SK-N-SH (cell line): ENCODE measurements at regions not wholly inside any gene's neighbourhood (a gene's known extent, or its start where the extent isn't known, plus 50 kb on each side); places are given as distances from the start of the nearest gene placed in this dataset.

Experiments
- CTCF ChIA-PET: fragments of 300-600, 350-600 bp; formaldehyde crosslinking; extraction: SDS; loops from one replicate; lab custom pipeline; 2021; lab: Yijun Ruan, JAX
- POLR2A ChIA-PET: fragments of 350-600 bp; sonication (Branson Sonifier 250); formaldehyde crosslinking; extraction: SDS; loops from one replicate; lab custom pipeline; 2020; ENCODE audit warnings: antibody characterized with exemption, inconsistent platforms; lab: Yijun Ruan, JAX
- DNase-seq: peaks from one replicate; pipeline ENCODE4 v3.0.0; 2012
- H2AFZ ChIP-seq: fragments of 200-600 bp; sonication (generic); 2 replicates; pipeline ENCODE4 v1.8.1; 2016; ENCODE audit warnings: antibody characterized with exemption, mild to moderate bottlenecking, low read depth
- H3F3A ChIP-seq: fragments of 200-600 bp; sonication (generic); replicated peaks from 2 replicates; pipeline ENCODE3; 2016; ENCODE audit warnings: antibody characterized with exemption, mild to moderate bottlenecking; ENCODE audit not compliant: insufficient read depth
- H3K27ac ChIP-seq, 2 experiments: fragments of 200-500 bp in 1 of 2; fragments of 200-600 bp in 1 of 2; sonication (Bioruptor generic) in 1 of 2; sonication (generic), shearing (Covaris generic) in 1 of 2; 2 replicates each; pipeline versions ENCODE4 v1.5.1 to v1.6.1; 2014 to 2016; ENCODE audit warnings: low read depth in 2 of 2, inconsistent platforms in 1 of 2, low read length in 1 of 2, mild to moderate bottlenecking in 1 of 2, mixed read lengths in 1 of 2
- H3K27me3 ChIP-seq: fragments of 200-600 bp; sonication (generic), shearing (Covaris generic); 2 replicates; pipeline ENCODE4 v1.6.1; 2016; ENCODE audit warnings: mixed run types; ENCODE audit not compliant: insufficient read depth
- H3K36me3 ChIP-seq, 2 experiments: fragments of 200-500 bp in 1 of 2; fragments of 200-600 bp in 1 of 2; sonication (Bioruptor generic) in 1 of 2; sonication (generic) in 1 of 2; replicated peaks in 1 of 2; 2 replicates each; pipeline versions ENCODE3 to v1.5.1; 2014 to 2016; ENCODE audit warnings: low read length in 1 of 2, mild to moderate bottlenecking in 1 of 2; ENCODE audit not compliant: insufficient read depth in 2 of 2, control insufficient read depth in 1 of 2
- H3K4me1 ChIP-seq, 2 experiments: fragments of 200-500 bp in 1 of 2; fragments of 200-600 bp in 1 of 2; sonication (Bioruptor generic) in 1 of 2; sonication (generic), shearing (Covaris generic) in 1 of 2; 2 replicates each; pipeline versions ENCODE4 v1.5.1 to v1.6.1; 2014 to 2016; ENCODE audit warnings: low read depth in 1 of 2, low read length in 1 of 2, mixed run types in 1 of 2; ENCODE audit not compliant: insufficient read depth in 2 of 2, control insufficient read depth in 1 of 2
- H3K4me2 ChIP-seq: fragments of 200-600 bp; sonication (generic), shearing (Covaris generic); 2 replicates; pipeline ENCODE4 v1.6.1; 2017; ENCODE audit warnings: mixed run types
- H3K4me3 ChIP-seq, 2 experiments: fragments of 200-500 bp in 1 of 2; fragments of 200-600 bp in 1 of 2; sonication (Bioruptor generic) in 1 of 2; sonication (generic), shearing (Covaris generic) in 1 of 2; 2 replicates each; pipeline versions ENCODE4 v1.5.1 to v1.8.1; 2014 to 2016; ENCODE audit warnings: low read depth in 2 of 2, inconsistent platforms in 1 of 2, low read length in 1 of 2, mild to moderate bottlenecking in 1 of 2, mixed read lengths in 1 of 2, moderate library complexity in 1 of 2
- H3K79me2 ChIP-seq: fragments of 200-600 bp; sonication (generic); 2 replicates; pipeline ENCODE4 v1.8.1; 2017; ENCODE audit warnings: mild to moderate bottlenecking; ENCODE audit not compliant: insufficient read depth
- H3K9ac ChIP-seq: fragments of 200-600 bp; sonication (generic); 2 replicates; pipeline ENCODE4 v1.6.1; 2017; ENCODE audit warnings: mixed run types
- H3K9me2 ChIP-seq: fragments of 200-600 bp; sonication (generic); 2 replicates; pipeline ENCODE4 v1.6.1; 2017; ENCODE audit warnings: mixed run types
- H3K9me3 ChIP-seq: fragments of 200-600 bp; sonication (generic); 2 replicates; pipeline ENCODE4 v1.6.1; 2017; ENCODE audit warnings: mixed run types, mild to moderate bottlenecking, moderate library complexity
- H4K20me1 ChIP-seq: fragments of 200-600 bp; sonication (generic); 2 replicates; pipeline ENCODE4 v1.6.1; 2017; ENCODE audit warnings: mild to moderate bottlenecking, mixed run types; ENCODE audit not compliant: insufficient read depth
- EP300 ChIP-seq, 2 experiments: IDR thresholded peaks; 2 replicates each; pipeline versions ENCODE4 v1.4.0 to v1.6.1; 2012; ENCODE audit warnings: borderline replicate concordance in 1 of 2, low read depth in 1 of 2, low read length in 1 of 2
- FOSL2 ChIP-seq: IDR thresholded peaks from 2 replicates; pipeline ENCODE4 v1.4.0; 2012; ENCODE audit warnings: low read depth, mild to moderate bottlenecking, moderate library complexity, borderline replicate concordance
- FOXM1 ChIP-seq: IDR thresholded peaks from 2 replicates; pipeline ENCODE4 v1.4.0; 2012; ENCODE audit warnings: low read depth, mild to moderate bottlenecking
- GABPA ChIP-seq: IDR thresholded peaks from 2 replicates; pipeline ENCODE4 v1.4.0; 2012; ENCODE audit warnings: low read depth, mild to moderate bottlenecking
- JUND ChIP-seq: IDR thresholded peaks from 2 replicates; pipeline ENCODE4 v1.4.0; 2012
- MEF2A ChIP-seq: IDR thresholded peaks from 2 replicates; pipeline ENCODE4 v1.4.0; 2012; ENCODE audit warnings: low read depth, borderline replicate concordance
- MXI1 ChIP-seq: IDR thresholded peaks from 2 replicates; pipeline ENCODE4 v1.6.1; 2012; ENCODE audit warnings: mild to moderate bottlenecking, low read depth, low read length, improper control_type of control experiment
- POLR2AphosphoS5 ChIP-seq: IDR thresholded peaks from 2 replicates; pipeline ENCODE4 v1.6.1; 2012; ENCODE audit warnings: low read depth, low read length
- RCOR1 ChIP-seq: fragments of 150-350 bp; IDR thresholded peaks from 2 replicates; pipeline ENCODE4 v1.6.1; 2017; ENCODE audit warnings: antibody characterized with exemption, low read length
- REST ChIP-seq: IDR thresholded peaks from 2 replicates; pipeline ENCODE4 v1.6.1; 2012; ENCODE audit warnings: mild to moderate bottlenecking, low read depth, low read length, moderate library complexity
- RFX5 ChIP-seq: IDR thresholded peaks from 2 replicates; pipeline ENCODE4 v1.6.1; 2012; ENCODE audit warnings: mild to moderate bottlenecking, improper control_type of control experiment, low read length
- SIN3A ChIP-seq: IDR thresholded peaks from 2 replicates; pipeline ENCODE4 v1.6.1; 2012; ENCODE audit warnings: low read depth, mild to moderate bottlenecking, low read length, moderate library complexity, borderline replicate concordance
- TEAD4 ChIP-seq: IDR thresholded peaks from 2 replicates; pipeline ENCODE4 v1.4.0; 2012; ENCODE audit warnings: mild to moderate bottlenecking, borderline replicate concordance; ENCODE audit not compliant: insufficient read depth
- USF1 ChIP-seq: IDR thresholded peaks from 2 replicates; pipeline ENCODE4 v1.4.0; 2012; ENCODE audit warnings: low read depth, borderline replicate concordance
- YY1 ChIP-seq: IDR thresholded peaks from 2 replicates; pipeline ENCODE4 v1.4.0; 2012; ENCODE audit warnings: low read depth, mild to moderate bottlenecking
- ZBTB33 ChIP-seq: IDR thresholded peaks from 2 replicates; pipeline ENCODE4 v1.4.0; 2012; ENCODE audit warnings: low read depth, borderline replicate concordance
- WGBS: methylation state at CpG from one replicate; pipeline ENCODE4 v1.1.6; 2017; ENCODE audit warnings: low lambda C conversion rate; 5-methylcytosine and 5-hydroxymethylcytosine counted together

GRCh38 chr2:204431529-204431928 is 113.7 kb upstream of the PARD3B start:
- POLR2A ChIA-PET: no interaction called here
- Histone ChIP-seq H3F3A (no peaks in the 10 kb centered on the region), H3K4me2 (no peak overlapping the region), H4K20me1 (no peaks in the 10 kb centered on the region), H3K4me1 (no peaks in the 10 kb centered on the region), H3K27me3 (no peaks in the 10 kb centered on the region), H3K9me3 (no peaks in the 10 kb centered on the region), H3K4me3 (no peak overlapping the region), H2AFZ (no peak overlapping the region)
- 47% methylated on average over 1 of the region's 1 CpG for WGBS
- TF ChIP-seq EP300 (IDR thresholded peaks at IDR 0.05; ENCODE audit: borderline replicate concordance in 1 of 2, low read depth in 1 of 2, low read length in 1 of 2): no peak
- TF ChIP-seq SIN3A: no peak
- TF ChIP-seq USF1: no peak
- TF ChIP-seq GABPA: no peak
- TF ChIP-seq TEAD4: no peak
- no peak for TF ChIP-seq RCOR1
- no peak for TF ChIP-seq JUND
- no peak for TF ChIP-seq FOXM1
- TF ChIP-seq YY1: no peak
- no peak for TF ChIP-seq RFX5
- TF ChIP-seq MEF2A: no peak
- TF ChIP-seq POLR2AphosphoS5: no peak
- TF ChIP-seq, all 33 proteins: peak for 0
- CTCF ChIA-PET: interaction anchor here (0.7 kb wide), 1 partner anchor 1121 kb away, joined by 3 read pairs; no protein-coding TSS in a partner anchor
- Histone ChIP-seq H3K9me2 (no peaks in the 10 kb centered on the region), H3K9ac (no peak overlapping the region), H3K27ac (no peak overlapping the region), H3K36me3 (no peaks in the 10 kb centered on the region), H3K79me2 (no peaks in the 10 kb centered on the region)
- no peak for DNase-seq

- ChIA-PET POLR2A (no interaction called here), CTCF (no interaction called here)
- no peaks in the 10 kb centered on the region for H3K27me3 ChIP-seq
- H3K36me3 ChIP-seq: no peaks in the 10 kb centered on the region
- H4K20me1 ChIP-seq: no peaks in the 10 kb centered on the region
- H3K79me2 ChIP-seq: no peaks in the 10 kb centered on the region
- H3K4me1 ChIP-seq: no peaks in the 10 kb centered on the region
- no peak overlapping the region for H2AFZ ChIP-seq
- no peak for TF ChIP-seq MXI1
- TF ChIP-seq ZBTB33: no peak
- TF ChIP-seq MEF2A: no peak
- TF ChIP-seq FOSL2: no peak
- no peak for TF ChIP-seq EP300 (IDR thresholded peaks at IDR 0.05; ENCODE audit: borderline replicate concordance in 1 of 2, low read depth in 1 of 2, low read length in 1 of 2)
- no peak for TF ChIP-seq FOXM1
- no peak for TF ChIP-seq YY1
- no peak for TF ChIP-seq RFX5
- TF ChIP-seq REST: no peak
- no peak for TF ChIP-seq USF1
- H3K4me3 ChIP-seq: no peak overlapping the region
- H3F3A ChIP-seq: no peaks in the 10 kb centered on the region
- no peak for DNase-seq
- 73% methylated on average over 6 of the region's 6 CpGs for WGBS
- no peaks in the 10 kb centered on the region for H3K9me3 ChIP-seq
- H3K4me2 ChIP-seq: no peak overlapping the region
- no peak overlapping the region for H3K27ac ChIP-seq
- no peaks in the 10 kb centered on the region for H3K9me2 ChIP-seq
- no peak overlapping the region for H3K9ac ChIP-seq
Measured at GRCh38 chr2:204432196-204432595, 113.1 kb upstream of the PARD3B start.
